ENCODE measurements at regions not wholly inside any gene's neighbourhood (a gene's known extent, or its start where the extent isn't known, plus 50 kb on each side); places are given as distances from the start of the nearest gene placed in this dataset.

DNA sequence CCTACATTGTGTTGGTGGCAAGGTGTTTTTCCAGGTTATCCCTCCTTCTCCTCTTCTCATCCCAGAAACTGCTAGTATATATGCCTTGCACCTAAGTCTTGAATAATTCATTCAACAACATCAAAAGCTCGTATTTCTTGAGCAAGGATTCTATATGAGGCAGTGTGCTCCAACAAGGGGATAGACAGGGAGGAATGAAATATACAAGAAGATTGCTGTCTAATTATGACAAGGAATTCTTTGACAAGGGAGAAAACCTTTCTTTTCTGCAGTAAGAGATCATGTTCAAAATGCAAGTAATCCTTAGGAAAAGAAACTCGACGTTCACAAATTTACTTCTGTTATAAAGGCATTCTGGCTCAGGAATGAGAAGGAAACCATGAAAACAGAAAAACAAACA, 788.6 kb downstream of the TDRD15 start:
- H3K4me1 ChIP-seq (ENCODE audit: control insufficient read depth in 2 of 2, insufficient read depth in 1 of 2, low read depth in 1 of 2, low read length in 2 of 2): no peaks in the 10 kb centered on the region
- H2AFZ ChIP-seq (ENCODE audit: low read length): no peak overlapping the region
- H2BK12ac ChIP-seq (ENCODE audit: low read length): no peak overlapping the region
- H3K14ac ChIP-seq (ENCODE audit: low read length): no peak overlapping the region
- no peaks in the 10 kb centered on the region for H3K9me3 ChIP-seq (replicated peaks in 1 of 2; ENCODE audit: control insufficient read depth in 2 of 2, insufficient read depth in 1 of 2, low read depth in 1 of 2, low read length in 2 of 2)
- no peak overlapping the region for H3K27ac ChIP-seq (replicated peaks; ENCODE audit: low read length)
- no peak overlapping the region for H3K4ac ChIP-seq (ENCODE audit: low read length)
- no peak overlapping the region for H4K8ac ChIP-seq (ENCODE audit: low read depth, low read length)
- H3K79me1 ChIP-seq (ENCODE audit: low read depth, low read length): no peaks in the 10 kb centered on the region
- H3K23ac ChIP-seq (ENCODE audit: low read depth, low read length, poor library complexity): no peak overlapping the region
- no peak overlapping the region for H4K91ac ChIP-seq (ENCODE audit: low read depth, low read length, poor library complexity)
- no peak overlapping the region for H3K4me2 ChIP-seq (ENCODE audit: insufficient read depth, low read length, poor library complexity, severe bottlenecking)
- H3K4me3 ChIP-seq (ENCODE audit: low read length in 2 of 2): no peak overlapping the region
- no peaks in the 10 kb centered on the region for H3K27me3 ChIP-seq (ENCODE audit: control insufficient read depth in 3 of 3, insufficient read depth in 3 of 3, low read depth in 1 of 3, low read length in 3 of 3)
- no peak overlapping the region for H3K9ac ChIP-seq (ENCODE audit: low read depth, low read length, poor library complexity)
- no peak for DNase-seq (ENCODE audit: low spot score)
- H2BK15ac ChIP-seq (ENCODE audit: low read length): no peak overlapping the region
- H2AK5ac ChIP-seq (ENCODE audit: low read depth, low read length): no peak overlapping the region
- WGBS, 2 donors (ENCODE audit: extremely low coverage in 2 of 2, insufficient read length in 2 of 2, insufficient replicate concordance in 1 of 2): no CpG with 5 or more reads among the region's 3 CpGs
- H2BK5ac ChIP-seq (ENCODE audit: low read length): no peak overlapping the region
- no peaks in the 10 kb centered on the region for H3K36me3 ChIP-seq (replicated peaks in 1 of 2; ENCODE audit: control insufficient read depth in 2 of 2, insufficient read depth in 2 of 2, low read length in 2 of 2)
- H3K18ac ChIP-seq (ENCODE audit: low read length): no peak overlapping the region
- H2BK120ac ChIP-seq (ENCODE audit: low read depth, low read length): no peak overlapping the region

DNA sequence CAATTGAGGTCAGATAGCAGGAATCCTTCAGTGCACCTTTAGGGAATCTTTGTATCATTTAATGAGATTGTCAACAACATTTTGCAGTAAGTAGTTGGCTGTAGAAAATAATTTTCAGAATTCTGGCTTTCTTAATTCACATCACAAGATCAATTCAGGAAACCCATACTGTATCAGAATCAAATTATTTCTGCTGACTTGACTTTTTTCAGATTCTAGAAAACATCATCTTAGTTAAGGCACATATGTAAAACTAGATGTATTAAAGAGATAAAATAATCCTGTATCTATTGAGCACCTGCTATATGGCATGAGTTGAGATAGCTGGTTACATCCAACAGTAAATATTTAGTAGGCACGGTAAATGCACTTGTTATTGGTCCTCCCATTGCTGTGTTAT, 791.4 kb downstream of the TDRD15 start:
- Histone ChIP-seq H4K91ac (ENCODE audit: low read depth, low read length, poor library complexity) (no peak overlapping the region), H3K79me1 (ENCODE audit: low read depth, low read length) (no peaks in the 10 kb centered on the region), H4K8ac (ENCODE audit: low read depth, low read length) (no peak overlapping the region), H3K23ac (ENCODE audit: low read depth, low read length, poor library complexity) (no peak overlapping the region), H3K36me3 (replicated peaks in 1 of 2; ENCODE audit: control insufficient read depth in 2 of 2, insufficient read depth in 2 of 2, low read length in 2 of 2) (no peaks in the 10 kb centered on the region), H2BK120ac (ENCODE audit: low read depth, low read length) (no peak overlapping the region), H3K14ac (ENCODE audit: low read length) (no peak overlapping the region), H3K4me2 (ENCODE audit: insufficient read depth, low read length, poor library complexity, severe bottlenecking) (no peak overlapping the region), H3K9me3 (replicated peaks in 1 of 2; ENCODE audit: control insufficient read depth in 2 of 2, insufficient read depth in 1 of 2, low read depth in 1 of 2, low read length in 2 of 2) (no peaks in the 10 kb centered on the region), H2AK5ac (ENCODE audit: low read depth, low read length) (no peak overlapping the region), H2AFZ (ENCODE audit: low read length) (no peak overlapping the region), H2BK12ac (ENCODE audit: low read length) (no peak overlapping the region), H2BK5ac (ENCODE audit: low read length) (no peak overlapping the region), H2BK15ac (ENCODE audit: low read length) (no peak overlapping the region), H3K18ac (ENCODE audit: low read length) (no peak overlapping the region), H3K27ac (replicated peaks; ENCODE audit: low read length) (no peak overlapping the region), H3K9ac (ENCODE audit: low read depth, low read length, poor library complexity) (no peak overlapping the region), H3K27me3 (ENCODE audit: control insufficient read depth in 3 of 3, insufficient read depth in 3 of 3, low read depth in 1 of 3, low read length in 3 of 3) (no peaks in the 10 kb centered on the region), H3K4ac (ENCODE audit: low read length) (no peak overlapping the region), H3K4me3 (ENCODE audit: low read length in 2 of 2) (no peak overlapping the region), H3K4me1 (ENCODE audit: control insufficient read depth in 2 of 2, insufficient read depth in 1 of 2, low read depth in 1 of 2, low read length in 2 of 2) (no peaks in the 10 kb centered on the region)
- WGBS, 2 donors (ENCODE audit: extremely low coverage in 2 of 2, insufficient read length in 2 of 2, insufficient replicate concordance in 1 of 2): no CpG with 5 or more reads among the region's 1 CpG
- DNase-seq (ENCODE audit: low spot score): no peak

DNA sequence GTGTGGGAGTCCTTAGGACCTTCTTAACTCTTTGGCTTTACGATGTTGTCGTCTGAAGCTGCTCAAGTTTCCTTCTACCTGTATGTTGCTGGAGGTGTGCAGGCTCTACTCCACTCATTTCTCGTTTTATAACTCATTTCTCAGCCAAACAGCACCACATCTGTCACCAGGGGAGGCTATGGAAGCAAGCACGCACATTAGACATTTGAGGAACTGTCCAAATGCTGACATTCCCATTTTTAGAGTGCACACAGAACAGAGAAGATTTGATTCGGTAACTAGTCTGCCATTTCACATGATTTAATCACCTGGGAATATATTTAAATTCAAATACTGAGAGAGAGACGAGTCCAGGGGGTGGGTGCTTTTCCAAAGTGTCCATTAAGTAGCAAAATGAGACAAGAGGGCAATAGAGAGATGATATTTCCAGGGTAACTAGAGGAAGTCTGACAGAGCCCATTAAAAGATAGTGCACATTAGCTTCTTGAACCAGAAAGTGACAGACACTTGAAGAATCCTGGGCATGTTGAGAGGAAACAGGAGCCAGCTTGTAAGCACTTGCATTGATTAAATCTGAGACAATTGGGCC, 793.3 kb downstream of the TDRD15 start:
- no peak overlapping the region for H3K14ac ChIP-seq (ENCODE audit: low read length)
- no peak overlapping the region for H2BK5ac ChIP-seq (ENCODE audit: low read length)
- no peak overlapping the region for H2AK5ac ChIP-seq (ENCODE audit: low read depth, low read length)
- H3K9ac ChIP-seq (ENCODE audit: low read depth, low read length, poor library complexity): no peak overlapping the region
- H3K18ac ChIP-seq (ENCODE audit: low read length): no peak overlapping the region
- no peak overlapping the region for H4K8ac ChIP-seq (ENCODE audit: low read depth, low read length)
- no peak overlapping the region for H3K27ac ChIP-seq (replicated peaks; ENCODE audit: low read length)
- H4K91ac ChIP-seq (ENCODE audit: low read depth, low read length, poor library complexity): no peak overlapping the region
- H3K23ac ChIP-seq (ENCODE audit: low read depth, low read length, poor library complexity): no peak overlapping the region
- no peaks in the 10 kb centered on the region for H3K79me1 ChIP-seq (ENCODE audit: low read depth, low read length)
- no peaks in the 10 kb centered on the region for H3K9me3 ChIP-seq (replicated peaks in 1 of 2; ENCODE audit: control insufficient read depth in 2 of 2, insufficient read depth in 1 of 2, low read depth in 1 of 2, low read length in 2 of 2)
- H2BK12ac ChIP-seq (ENCODE audit: low read length): no peak overlapping the region
- H3K27me3 ChIP-seq (ENCODE audit: control insufficient read depth in 3 of 3, insufficient read depth in 3 of 3, low read depth in 1 of 3, low read length in 3 of 3): no peaks in the 10 kb centered on the region
- DNase-seq (ENCODE audit: low spot score): no peak
- H2BK120ac ChIP-seq (ENCODE audit: low read depth, low read length): no peak overlapping the region
- H3K4me2 ChIP-seq (ENCODE audit: insufficient read depth, low read length, poor library complexity, severe bottlenecking): no peak overlapping the region
- H2AFZ ChIP-seq (ENCODE audit: low read length): no peak overlapping the region
- H3K4me1 ChIP-seq (ENCODE audit: control insufficient read depth in 2 of 2, insufficient read depth in 1 of 2, low read depth in 1 of 2, low read length in 2 of 2): no peaks in the 10 kb centered on the region
- no peak overlapping the region for H3K4ac ChIP-seq (ENCODE audit: low read length)
- H3K4me3 ChIP-seq (ENCODE audit: low read length in 2 of 2): no peak overlapping the region
- H2BK15ac ChIP-seq (ENCODE audit: low read length): no peak overlapping the region
- WGBS, 2 donors (ENCODE audit: extremely low coverage in 2 of 2, insufficient read length in 2 of 2, insufficient replicate concordance in 1 of 2): no CpG with 5 or more reads among the region's 6 CpGs
- no peaks in the 10 kb centered on the region for H3K36me3 ChIP-seq (replicated peaks in 1 of 2; ENCODE audit: control insufficient read depth in 2 of 2, insufficient read depth in 2 of 2, low read length in 2 of 2)

DNA sequence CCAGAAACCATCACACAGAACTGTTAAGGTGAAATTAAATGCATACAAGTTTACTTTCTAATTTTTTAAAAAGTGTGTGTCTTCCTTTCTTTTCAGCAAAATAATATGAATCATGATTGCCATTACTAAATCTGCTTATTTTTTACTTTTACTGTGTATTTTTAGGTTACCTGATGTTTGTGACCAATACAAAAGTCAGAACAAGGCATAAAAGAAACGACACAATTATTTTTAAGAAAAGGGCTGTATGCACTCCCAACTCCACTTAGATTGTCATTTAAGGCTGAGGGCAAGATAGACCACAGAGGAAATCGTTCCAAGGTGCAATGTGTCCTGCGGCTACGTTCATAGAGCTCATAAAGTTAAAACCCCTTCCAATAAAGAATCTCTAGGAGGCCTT, 797.0 kb downstream of the TDRD15 start:
- H2BK15ac ChIP-seq (ENCODE audit: low read length): no peak overlapping the region
- DNase-seq (ENCODE audit: low spot score): no peak
- no peak overlapping the region for H4K91ac ChIP-seq (ENCODE audit: low read depth, low read length, poor library complexity)
- H3K27me3 ChIP-seq (ENCODE audit: control insufficient read depth in 3 of 3, insufficient read depth in 3 of 3, low read depth in 1 of 3, low read length in 3 of 3): no peaks in the 10 kb centered on the region
- H3K23ac ChIP-seq (ENCODE audit: low read depth, low read length, poor library complexity): no peak overlapping the region
- no peak overlapping the region for H2BK12ac ChIP-seq (ENCODE audit: low read length)
- no peak overlapping the region for H3K18ac ChIP-seq (ENCODE audit: low read length)
- H3K36me3 ChIP-seq (replicated peaks in 1 of 2; ENCODE audit: control insufficient read depth in 2 of 2, insufficient read depth in 2 of 2, low read length in 2 of 2): no peaks in the 10 kb centered on the region
- no peaks in the 10 kb centered on the region for H3K79me1 ChIP-seq (ENCODE audit: low read depth, low read length)
- H2BK5ac ChIP-seq (ENCODE audit: low read length): no peak overlapping the region
- H3K9ac ChIP-seq (ENCODE audit: low read depth, low read length, poor library complexity): no peak overlapping the region
- H3K9me3 ChIP-seq (replicated peaks in 1 of 2; ENCODE audit: control insufficient read depth in 2 of 2, insufficient read depth in 1 of 2, low read depth in 1 of 2, low read length in 2 of 2): no peaks in the 10 kb centered on the region
- no peak overlapping the region for H3K14ac ChIP-seq (ENCODE audit: low read length)
- H2AK5ac ChIP-seq (ENCODE audit: low read depth, low read length): no peak overlapping the region
- H2AFZ ChIP-seq (ENCODE audit: low read length): no peak overlapping the region
- H3K27ac ChIP-seq (replicated peaks; ENCODE audit: low read length): no peak overlapping the region
- no peak overlapping the region for H3K4ac ChIP-seq (ENCODE audit: low read length)
- no CpG with 5 or more reads among the region's 4 CpGs for WGBS, 2 donors (ENCODE audit: extremely low coverage in 2 of 2, insufficient read length in 2 of 2, insufficient replicate concordance in 1 of 2)
- no peak overlapping the region for H4K8ac ChIP-seq (ENCODE audit: low read depth, low read length)
- no peaks in the 10 kb centered on the region for H3K4me1 ChIP-seq (ENCODE audit: control insufficient read depth in 2 of 2, insufficient read depth in 1 of 2, low read depth in 1 of 2, low read length in 2 of 2)
- H2BK120ac ChIP-seq (ENCODE audit: low read depth, low read length): no peak overlapping the region
- H3K4me2 ChIP-seq (ENCODE audit: insufficient read depth, low read length, poor library complexity, severe bottlenecking): no peak overlapping the region
- H3K4me3 ChIP-seq (ENCODE audit: low read length in 2 of 2): no peak overlapping the region
